Neural progenitor cell (in vitro differentiated cells): ENCODE measurements at regions not wholly inside any gene's neighbourhood (a gene's known extent, or its start where the extent isn't known, plus 50 kb on each side); places are given as distances from the start of the nearest gene placed in this dataset.

Experiments used
- DNase-seq: peaks from one replicate; pipeline ENCODE4 v3.0.0-alpha.2; 2016; ENCODE audit warnings: low spot score
- H2AFZ ChIP-seq: fragments of 200-600 bp; sonication (generic); replicated peaks from 2 replicates; pipeline ENCODE4 v1.6.1; 2016; ENCODE audit warnings: antibody characterized with exemption
- H3F3A ChIP-seq: fragments of 200-600 bp; sonication (generic); 2 replicates; pipeline ENCODE4 v1.6.1; 2016; ENCODE audit warnings: antibody characterized with exemption, low read depth
- H3K27ac ChIP-seq: fragments of 200-600 bp; sonication (generic); 2 replicates; pipeline ENCODE4 v1.5.1; 2016; ENCODE audit warnings: mild to moderate bottlenecking
- H3K27me3 ChIP-seq: fragments of 200-600 bp; sonication (generic); 2 replicates; pipeline ENCODE4 v1.6.1; 2016; ENCODE audit warnings: mild to moderate bottlenecking, moderate library complexity
- H3K36me3 ChIP-seq: fragments of 200-600 bp; sonication (generic); 2 replicates; pipeline ENCODE4 v1.5.1; 2016
- H3K4me1 ChIP-seq: fragments of 200-600 bp; sonication (generic); 2 replicates; pipeline ENCODE4 v1.6.1; 2016; ENCODE audit warnings: mixed run types
- H3K4me2 ChIP-seq: fragments of 200-600 bp; sonication (generic); 2 replicates; pipeline ENCODE4 v1.6.1; 2016
- H3K4me3 ChIP-seq: fragments of 200-600 bp; sonication (generic); 2 replicates; pipeline ENCODE4 v1.5.1; 2016
- H3K79me2 ChIP-seq: fragments of 200-600 bp; sonication (generic); 2 replicates; pipeline ENCODE4 v1.6.1; 2016; ENCODE audit warnings: low read depth
- H3K9ac ChIP-seq: fragments of 200-600 bp; sonication (generic); 2 replicates; pipeline ENCODE4 v1.6.1; 2016
- H3K9me3 ChIP-seq: fragments of 200-600 bp; sonication (generic); 2 replicates; pipeline ENCODE4 v1.5.1; 2016; ENCODE audit warnings: low read depth
- H4K20me1 ChIP-seq: fragments of 200-600 bp; sonication (generic); 2 replicates; pipeline ENCODE4 v1.6.1; 2016; ENCODE audit warnings: low read depth
- H3K27ac Mint-ChIP-seq: 3 replicates; pipeline ENCODE4 v1.8.0; 2021; ENCODE audit warnings: mixed read lengths
- H3K27me3 Mint-ChIP-seq: 2 replicates; pipeline ENCODE4 v1.8.0; 2022; ENCODE audit warnings: low read depth, mild to moderate bottlenecking, inconsistent platforms, moderate library complexity, mixed read lengths; ENCODE audit not compliant: insufficient read depth
- H3K36me3 Mint-ChIP-seq: 3 replicates; pipeline ENCODE4 v1.8.0; 2021; ENCODE audit warnings: mixed read lengths
- H3K4me1 Mint-ChIP-seq: 3 replicates; pipeline ENCODE4 v1.8.0; 2021; ENCODE audit warnings: mixed read lengths
- H3K4me3 Mint-ChIP-seq: 3 replicates; pipeline ENCODE4 v1.8.0; 2021; ENCODE audit warnings: mild to moderate bottlenecking, moderate library complexity, mixed read lengths
- H3K9me3 Mint-ChIP-seq: 3 replicates; pipeline ENCODE4 v1.8.0; 2020; ENCODE audit warnings: mixed read lengths
- CTCF ChIP-seq: fragments of 200-600 bp; sonication (generic); IDR thresholded peaks from 2 replicates; pipeline ENCODE4 v1.5.1; 2017; ENCODE audit warnings: antibody characterized with exemption, mild to moderate bottlenecking
- EZH2 ChIP-seq: fragments of 200-600 bp; sonication (generic); IDR thresholded peaks from 2 replicates; pipeline ENCODE4 v1.6.1; 2017; ENCODE audit warnings: antibody characterized with exemption, mild to moderate bottlenecking, moderate library complexity
- EZH2phosphoT487 ChIP-seq: fragments of 200-600 bp; sonication (generic); IDR thresholded peaks from 2 replicates; pipeline ENCODE4 v1.6.1; 2017; ENCODE audit warnings: antibody characterized with exemption

- TF ChIP-seq EZH2phosphoT487 (no peak), CTCF (no peak), EZH2 (no peak)
- Histone ChIP-seq H3K36me3 (no peaks in the 10 kb centered on the region), H3K79me2 (no peaks in the 10 kb centered on the region), H3K9me3 (no peaks in the 10 kb centered on the region), H3K27ac (no peak overlapping the region), H3F3A (peaks cover 19% of the 10 kb centered on the region), H4K20me1 (no peaks in the 10 kb centered on the region), H3K4me2 (no peak overlapping the region), H3K9ac (no peak overlapping the region), H3K27me3 (no peaks in the 10 kb centered on the region), H2AFZ (no peak overlapping the region), H3K4me3 (no peak overlapping the region), H3K4me1 (peaks cover 13% of the 10 kb centered on the region)
- H3K9me3 Mint-ChIP-seq = peaks cover 6% of the 10 kb centered on the region
- peaks cover 14% of the 10 kb centered on the region for H3K4me1 Mint-ChIP-seq
- DNase-seq = no peak
- no peak overlapping the region for H3K27ac Mint-ChIP-seq
- peaks cover 12% of the 10 kb centered on the region for H3K27me3 Mint-ChIP-seq
- no peaks in the 10 kb centered on the region for H3K36me3 Mint-ChIP-seq
- H3K4me3 Mint-ChIP-seq = no peak overlapping the region
Observed at GRCh38 chr10:11397980-11398580, 213.4 kb downstream of the USP6NL start.

- Histone ChIP-seq H3K79me2 (no peaks in the 10 kb centered on the region), H3K4me2 (no peak overlapping the region), H3K9me3 (no peaks in the 10 kb centered on the region), H3K9ac (no peak overlapping the region), H3K27ac (no peak overlapping the region), H3K36me3 (no peaks in the 10 kb centered on the region), H2AFZ (no peak overlapping the region), H3K4me1 (peaks cover 13% of the 10 kb centered on the region), H3F3A (peaks cover 15% of the 10 kb centered on the region), H3K27me3 (no peaks in the 10 kb centered on the region), H3K4me3 (no peak overlapping the region), H4K20me1 (no peaks in the 10 kb centered on the region)
- Mint-ChIP-seq H3K27ac (no peak overlapping the region), H3K4me1 (peaks cover 14% of the 10 kb centered on the region), H3K27me3 (peaks cover 12% of the 10 kb centered on the region), H3K36me3 (no peaks in the 10 kb centered on the region), H3K9me3 (peaks cover 10% of the 10 kb centered on the region), H3K4me3 (no peak overlapping the region)
- no peak for TF ChIP-seq CTCF
- no peak for TF ChIP-seq EZH2
- no peak for TF ChIP-seq EZH2phosphoT487
- no peak for DNase-seq
Observed at GRCh38 chr10:11397077-11397965, 214.1 kb downstream of the USP6NL start.

DNA sequence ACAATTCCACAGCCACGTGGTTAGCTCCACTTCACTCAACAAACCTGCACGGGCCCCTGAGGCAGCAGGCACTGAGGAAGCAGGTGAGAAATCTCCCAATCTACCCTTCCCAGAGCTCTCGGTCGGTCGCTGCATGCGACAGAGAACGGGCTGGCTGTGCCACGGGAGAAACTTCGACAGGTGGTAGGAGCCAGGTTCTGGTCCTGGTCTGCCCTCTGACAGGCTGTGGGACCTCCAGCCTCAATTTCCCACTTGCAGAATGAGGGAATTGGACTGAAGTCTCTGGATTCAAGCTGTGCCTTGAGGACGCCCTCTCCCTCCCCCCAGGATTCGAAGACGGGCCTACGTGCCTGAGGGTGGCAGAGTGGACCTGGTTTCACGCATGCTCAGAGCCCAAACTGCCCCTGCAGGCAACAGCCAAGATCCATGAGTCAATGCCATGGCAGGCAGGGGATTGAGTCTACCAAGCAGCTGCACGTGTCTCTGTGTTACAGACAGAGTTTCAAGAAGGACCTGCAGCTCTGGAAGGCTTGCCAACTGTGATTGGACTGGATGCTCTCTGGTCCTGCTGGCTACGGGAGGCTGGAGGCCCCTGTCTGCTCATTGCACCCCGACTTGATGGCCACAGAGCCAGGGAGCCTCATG, 215.0 kb downstream of the USP6NL start:
- no peak overlapping the region for H2AFZ ChIP-seq
- H3K9me3 ChIP-seq = no peaks in the 10 kb centered on the region
- no peaks in the 10 kb centered on the region for H3K79me2 ChIP-seq
- H3K4me1 ChIP-seq = peaks cover 5% of the 10 kb centered on the region
- peaks cover 10% of the 10 kb centered on the region for H3K27me3 Mint-ChIP-seq
- no peaks in the 10 kb centered on the region for H3K27me3 ChIP-seq
- peaks cover 6% of the 10 kb centered on the region for H3F3A ChIP-seq
- no peak overlapping the region for H3K27ac ChIP-seq
- TF ChIP-seq EZH2phosphoT487 (no peak), EZH2 (no peak), CTCF (no peak)
- no peak for DNase-seq
- no peak overlapping the region for H3K4me3 ChIP-seq
- H3K9me3 Mint-ChIP-seq = peaks cover 7% of the 10 kb centered on the region
- H4K20me1 ChIP-seq = no peaks in the 10 kb centered on the region
- H3K27ac Mint-ChIP-seq = no peak overlapping the region
- peaks cover 9% of the 10 kb centered on the region for H3K4me1 Mint-ChIP-seq
- no peak overlapping the region for H3K4me3 Mint-ChIP-seq
- no peak overlapping the region for H3K9ac ChIP-seq
- H3K36me3 Mint-ChIP-seq = no peaks in the 10 kb centered on the region
- H3K4me2 ChIP-seq = no peak overlapping the region
- H3K36me3 ChIP-seq = no peaks in the 10 kb centered on the region
